Hippocampal formation (tissue), 2 donors: ENCODE measurements at regions not wholly inside any gene's neighbourhood (a gene's known extent, or its start where the extent isn't known, plus 50 kb on each side); places are given as distances from the start of the nearest gene placed in this dataset.
A peak's percentile ranks its signal among the peaks of the same experiment; 100 is the strongest.

Experiments used
- DNase-seq, 2 donors: peaks; one replicate each; lab custom pipeline; 2025; lab: John Stamatoyannopoulos, UW

DNA sequence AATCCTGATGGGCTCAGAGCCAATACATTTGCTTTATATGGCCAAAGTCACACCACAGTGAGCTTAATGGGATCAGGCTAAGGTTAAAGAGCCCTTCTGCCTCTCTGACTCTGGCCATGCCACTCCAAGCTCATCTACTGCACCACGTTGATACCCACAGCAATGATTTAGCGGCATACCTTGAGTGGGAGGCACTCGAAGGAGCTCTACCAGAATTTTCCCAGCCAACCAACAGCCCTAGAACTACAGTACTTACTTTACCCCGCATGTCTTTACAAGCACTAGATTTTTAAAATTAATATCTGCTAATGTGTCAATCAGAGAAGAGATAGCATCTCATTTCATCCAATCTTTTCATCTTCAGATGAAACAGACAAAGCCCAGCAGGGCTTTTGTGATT is 300.5 kb downstream of the GRIN2B start:
- DNase-seq = no peak

DNA sequence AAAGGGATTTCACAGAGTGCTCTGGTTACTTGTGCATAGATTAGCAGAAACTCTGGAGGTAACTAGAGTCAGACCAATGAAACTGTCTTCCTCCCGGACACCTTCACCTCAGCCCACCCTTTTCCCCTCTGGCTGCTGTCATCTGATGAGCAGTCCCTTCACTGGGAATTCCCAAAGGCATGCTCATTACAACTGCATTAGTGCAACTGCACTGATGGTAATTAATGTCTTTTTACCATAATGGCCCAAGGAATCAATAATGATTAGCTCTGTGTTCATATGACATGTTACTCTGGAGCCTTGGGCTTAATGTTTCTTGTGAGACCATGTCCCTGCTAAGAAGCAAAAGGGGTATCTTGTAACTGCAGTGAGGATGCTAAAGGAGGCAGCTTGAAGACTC is 304.5 kb downstream of the GRIN2B start:
- no peak for DNase-seq

DNA sequence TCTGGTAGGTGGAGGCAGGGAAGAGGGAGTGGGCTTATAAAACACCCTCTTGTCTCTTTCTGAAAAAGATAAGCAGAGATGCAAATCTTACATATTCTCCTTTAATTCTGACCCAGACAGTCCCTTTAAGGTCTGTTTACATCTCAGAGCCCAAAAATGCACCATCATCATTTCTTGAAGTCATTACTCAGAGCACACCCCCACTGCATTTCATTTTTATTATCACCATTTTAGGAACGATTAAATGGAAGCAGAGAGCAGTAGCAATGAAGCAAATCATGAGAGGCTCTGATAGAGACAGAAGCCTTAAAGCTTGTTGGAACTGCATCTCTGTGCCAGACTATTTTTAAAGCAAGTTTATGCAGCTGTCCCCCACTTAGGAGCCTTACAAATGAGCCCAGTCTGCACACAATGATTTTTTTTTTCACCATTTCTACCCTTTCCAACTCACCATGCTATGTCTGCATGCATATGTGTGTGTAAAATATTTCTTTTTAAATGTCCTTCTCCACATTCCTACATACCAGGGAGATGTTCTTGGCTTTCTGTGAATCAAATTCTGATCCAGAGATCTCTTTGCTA is 311.0 kb downstream of the GRIN2B start:
- DNase-seq = peak in 1 of 2 donors; percentile 45

DNA sequence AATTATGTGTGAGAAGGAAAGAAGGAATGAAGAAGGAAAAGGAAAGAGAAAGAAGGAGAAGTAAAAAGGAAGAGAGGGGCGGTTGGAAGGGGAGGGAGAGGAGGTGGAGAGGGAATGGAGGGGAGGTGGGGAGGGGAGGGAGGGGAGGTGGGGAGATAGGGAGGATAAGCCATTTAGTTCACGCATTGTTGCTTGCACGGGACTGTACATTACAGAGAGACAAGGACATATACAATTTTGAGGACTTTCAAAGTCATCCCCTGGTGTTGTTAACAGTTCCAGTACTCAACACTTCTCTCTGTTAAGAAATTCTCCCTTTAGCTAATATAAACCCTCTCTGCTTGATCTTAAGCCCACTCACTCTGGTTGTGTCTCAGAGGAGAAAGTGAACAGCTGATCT is 312.5 kb downstream of the GRIN2B start:
- no peak for DNase-seq

- no peak for DNase-seq
These were observed 314.6 kb downstream of the GRIN2B start for GRCh38 chr12:13666806-13667205.

- DNase-seq = peak; percentile 6 to 55
These were observed 320.2 kb downstream of the GRIN2B start for GRCh38 chr12:13661005-13661887.

GRCh38 chr12:13654456-13654855 is 326.9 kb downstream of the GRIN2B start:
- DNase-seq = no peak

DNA sequence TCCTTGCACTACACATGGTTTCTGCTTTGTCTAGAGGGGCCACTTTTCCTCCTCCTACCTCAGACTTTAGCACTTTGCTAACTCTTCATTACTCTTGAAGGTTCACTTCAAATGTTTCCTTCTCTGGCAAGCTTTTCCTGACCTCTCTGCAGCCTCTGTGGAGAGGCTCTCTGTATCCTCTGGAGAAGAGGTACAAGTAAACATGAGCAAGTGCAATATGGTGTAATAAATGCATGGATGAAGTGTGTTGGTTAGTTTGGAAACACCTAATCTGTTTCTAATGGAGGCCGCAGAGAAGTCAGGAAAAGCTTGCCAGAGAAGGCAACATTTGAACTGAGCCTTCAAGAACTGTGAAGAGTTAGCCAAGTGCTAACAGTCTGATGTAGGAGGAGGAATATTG is 329.3 kb downstream of the GRIN2B start:
- DNase-seq = no peak

DNA sequence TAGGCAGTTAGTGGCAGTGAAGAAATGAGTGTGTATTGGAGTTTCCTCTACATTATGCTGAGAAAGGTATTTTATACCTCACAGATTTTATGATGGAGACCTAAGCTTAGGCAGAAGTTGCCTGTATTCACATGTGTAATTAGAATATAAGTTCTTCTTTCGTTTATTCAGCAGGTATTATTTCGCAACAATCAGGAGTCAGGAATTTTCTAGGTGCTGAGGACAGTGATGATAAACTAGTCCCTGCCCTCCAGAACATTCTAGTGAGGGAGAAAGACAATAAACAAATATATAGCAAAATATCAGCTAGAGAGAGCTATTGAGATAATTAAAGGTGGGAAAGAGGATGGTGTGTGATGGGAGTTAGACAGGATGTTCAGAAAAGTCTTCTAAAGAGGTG is 345.7 kb downstream of the GRIN2B start:
- no peak for DNase-seq

- DNase-seq = peak in 1 of 2 donors; percentile 62
These were observed 349.5 kb downstream of the GRIN2B start for GRCh38 chr12:13631873-13632272.

DNA sequence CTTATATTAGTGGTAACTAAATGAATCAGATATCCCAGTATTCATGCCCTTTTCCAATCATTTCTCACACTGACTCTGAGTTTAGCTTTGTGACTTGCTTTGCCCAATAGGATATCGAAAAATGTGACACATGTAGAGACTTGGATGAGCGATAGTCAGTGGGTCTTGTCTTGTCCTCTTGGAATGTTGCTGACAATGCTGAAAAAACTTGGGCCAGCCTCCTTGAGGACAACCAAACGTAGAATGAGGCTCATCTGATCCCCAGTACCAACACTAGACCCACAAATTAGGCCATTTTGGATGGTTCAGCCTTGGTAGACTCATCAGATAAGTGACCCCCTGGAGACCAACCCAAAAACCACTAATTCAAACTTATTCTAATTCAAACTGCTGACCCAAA is 351.0 kb downstream of the GRIN2B start:
- no peak for DNase-seq

- no peak for DNase-seq
These were observed 353.3 kb downstream of the GRIN2B start for GRCh38 chr12:13628067-13628466.

DNA sequence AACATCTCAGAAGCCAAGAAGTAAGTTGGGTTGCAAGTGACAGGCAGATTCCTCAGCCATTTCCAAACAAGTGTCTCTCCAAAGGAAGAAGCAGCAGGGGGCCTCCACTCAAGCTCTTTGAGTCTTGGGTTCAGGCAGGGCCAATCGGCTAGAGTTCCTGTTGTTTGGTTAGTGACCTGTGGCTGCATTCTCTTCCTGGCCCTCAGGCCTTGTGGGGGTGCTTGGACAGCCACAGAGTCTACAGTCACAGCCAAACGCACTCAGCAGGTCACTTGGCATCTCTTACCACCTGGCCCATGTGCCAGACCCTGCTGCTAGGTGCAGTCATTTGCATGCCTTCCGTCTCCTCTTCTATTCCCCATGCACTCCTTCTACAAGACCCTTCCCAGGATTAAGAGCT is 353.9 kb downstream of the GRIN2B start:
- DNase-seq = no peak

DNA sequence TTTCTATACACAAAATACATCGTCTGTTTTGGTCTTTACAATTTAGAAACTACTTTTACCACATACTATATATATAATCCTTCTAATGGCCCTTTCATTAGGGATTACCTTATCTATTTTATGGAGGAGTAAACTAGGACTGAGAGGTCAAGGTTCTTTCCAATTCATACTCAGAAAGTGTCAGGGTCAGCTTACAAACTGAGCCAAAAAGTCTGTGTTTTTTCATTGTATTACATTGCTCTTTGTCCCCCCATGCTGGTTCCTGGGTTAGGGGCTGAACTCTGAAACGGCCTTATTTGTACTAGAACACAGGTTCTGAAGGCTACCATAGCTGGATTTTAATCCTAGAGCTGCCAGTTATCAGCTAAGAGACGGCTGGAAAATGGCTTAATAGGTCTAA is 368.1 kb downstream of the GRIN2B start:
- DNase-seq = no peak

DNA sequence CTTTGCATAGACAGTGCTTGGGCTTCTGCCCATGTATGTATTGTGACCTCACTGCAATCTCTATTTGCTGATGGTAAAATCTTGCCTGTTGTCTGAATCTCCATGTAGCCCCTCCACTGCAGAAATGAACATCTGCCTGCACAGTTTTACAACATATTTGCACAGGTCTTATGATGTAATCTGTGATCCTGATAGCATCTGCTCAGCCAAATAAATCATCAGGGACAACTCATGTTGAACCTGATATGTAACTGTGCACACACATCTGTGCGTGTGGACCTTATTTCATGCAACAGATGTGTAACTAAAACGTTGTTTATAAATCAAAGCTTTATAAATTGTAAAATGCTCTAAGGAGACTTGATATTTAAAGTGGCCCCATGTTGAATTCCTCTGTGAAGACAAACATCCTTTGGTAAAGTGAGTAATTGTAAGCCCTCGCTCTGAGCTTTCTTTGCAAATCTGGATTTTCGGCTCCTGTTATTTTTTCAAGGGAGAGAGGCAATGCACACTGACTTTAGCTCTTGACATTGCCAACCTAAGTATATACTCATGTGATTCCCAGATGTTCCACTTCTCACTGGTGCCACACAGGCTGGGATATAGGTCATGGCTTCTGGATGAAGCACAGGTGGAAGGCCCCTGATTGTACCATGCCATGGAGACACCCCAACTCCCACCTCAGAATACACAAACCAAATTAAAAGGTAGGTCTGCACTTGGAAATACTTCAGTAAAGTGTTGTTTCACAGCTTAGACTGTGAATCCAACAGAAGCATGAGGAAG is 371.3 kb downstream of the GRIN2B start:
- no peak for DNase-seq

- DNase-seq = no peak
These were observed 375.1 kb downstream of the GRIN2B start for GRCh38 chr12:13606290-13606689.

- peak in 1 of 2 donors; percentile 39 for DNase-seq
These were observed 377.4 kb downstream of the GRIN2B start for GRCh38 chr12:13603953-13604352.

GRCh38 chr12:13602172-13602571 is 379.2 kb downstream of the GRIN2B start:
- no peak for DNase-seq

DNA sequence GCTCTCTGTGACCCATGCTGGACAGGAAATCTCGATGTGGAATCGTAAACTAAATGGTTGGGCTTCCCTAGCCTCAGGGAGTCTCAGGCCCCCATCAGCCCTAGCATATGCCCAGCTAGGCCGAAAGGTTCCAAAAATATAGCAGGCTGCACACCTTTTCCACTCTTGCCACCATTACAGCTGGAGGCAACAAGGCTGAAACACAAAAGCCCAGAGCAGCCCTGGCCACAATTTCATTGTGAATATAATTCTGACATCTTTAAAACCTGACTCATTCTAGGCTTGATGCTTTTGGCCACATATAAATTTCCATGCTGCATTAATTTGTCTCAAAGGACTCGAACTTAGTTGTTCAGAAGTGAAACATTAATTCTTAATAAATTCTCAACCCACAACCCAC is 382.2 kb downstream of the GRIN2B start:
- DNase-seq = no peak

- DNase-seq = no peak
These were observed 383.6 kb downstream of the GRIN2B start for GRCh38 chr12:13597837-13598236.

DNA sequence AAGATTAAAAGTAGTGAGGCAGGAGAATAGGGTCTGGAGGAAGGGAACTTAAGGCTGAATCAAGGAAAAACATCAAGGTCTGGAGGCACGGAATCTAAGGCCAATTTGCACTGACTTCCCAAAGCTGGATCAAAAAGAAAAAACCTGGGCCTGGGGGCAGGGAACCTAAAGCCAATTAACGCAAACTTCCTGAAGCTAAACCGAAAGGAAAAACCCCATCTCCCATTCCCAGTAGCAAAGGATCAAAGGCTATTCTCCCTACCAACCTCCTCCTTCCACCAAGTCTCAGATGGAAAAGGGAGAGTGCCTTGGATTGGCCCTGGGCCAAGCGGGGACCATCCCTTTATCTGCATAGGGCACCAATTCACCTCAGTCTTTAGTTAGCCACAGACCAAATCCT is 384.2 kb downstream of the GRIN2B start:
- no peak for DNase-seq

- no peak for DNase-seq
These were observed 384.7 kb downstream of the GRIN2B start for GRCh38 chr12:13596714-13597113.
